COLO668 (cell line): ENCODE measurements at regions not wholly inside any gene's neighbourhood (a gene's known extent, or its start where the extent isn't known, plus 50 kb on each side); places are given as distances from the start of the nearest gene placed in this dataset.
"Not testable (repeated sequence)": the region's sequence is repeated elsewhere in the genome, so short reads cannot be mapped to it uniquely, and the experiment has no call there.

Source experiments
- DNase-seq: peaks from one replicate; lab custom pipeline; 2025; ENCODE audit not compliant: unreplicated experiment; lab: John Stamatoyannopoulos, UW

GRCh38 chr3:152768478-152768877, 66.5 kb upstream of the P2RY1 start:
- no peak for DNase-seq

- no peak for DNase-seq
Measured at GRCh38 chr3:152769523-152769922, 65.4 kb upstream of the P2RY1 start.

GRCh38 chr3:152770296-152770695, 64.6 kb upstream of the P2RY1 start:
- no peak for DNase-seq

GRCh38 chr3:152771120-152771519, 63.8 kb upstream of the P2RY1 start:
- no peak for DNase-seq

DNA sequence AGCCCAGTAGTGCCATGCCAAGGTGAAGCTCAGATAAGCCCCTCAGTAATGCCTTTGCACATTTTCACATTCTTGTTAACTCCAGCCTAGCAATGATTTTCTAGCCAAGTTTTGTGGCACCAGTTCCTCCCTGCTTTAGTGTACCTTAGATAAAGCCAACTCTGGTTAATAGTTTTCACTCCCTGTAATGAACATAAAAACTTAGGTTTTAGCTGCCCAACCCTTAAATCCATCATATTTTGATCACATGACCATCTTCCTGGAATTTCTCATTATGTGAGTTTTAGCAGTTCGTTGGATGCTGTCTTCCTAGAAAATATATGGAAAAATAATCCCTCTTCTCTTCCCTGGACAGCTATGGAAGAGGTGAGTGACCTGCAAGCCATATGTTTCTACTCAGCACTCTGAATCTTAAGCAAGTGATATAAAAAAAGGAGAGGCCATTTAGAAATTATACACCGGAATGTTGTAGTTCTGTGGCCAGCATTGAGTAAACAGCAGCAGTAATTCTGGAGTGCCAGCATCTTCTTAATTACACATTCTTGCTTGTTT, 62.2 kb upstream of the P2RY1 start:
- no peak for DNase-seq

GRCh38 chr3:152773633-152774032, 61.3 kb upstream of the P2RY1 start:
- no peak for DNase-seq

GRCh38 chr3:152774230-152774629, 60.7 kb upstream of the P2RY1 start:
- not testable (repeated sequence) for DNase-seq

GRCh38 chr3:152778022-152778421, 56.9 kb upstream of the P2RY1 start:
- DNase-seq, result no peak

GRCh38 chr3:152779653-152780052, 55.3 kb upstream of the P2RY1 start:
- DNase-seq, result no peak

GRCh38 chr3:152780553-152780952, 54.4 kb upstream of the P2RY1 start:
- no peak for DNase-seq

- no peak for DNase-seq
Measured at GRCh38 chr3:152785051-152785450, 49.9 kb upstream of the P2RY1 start.
